Fibroblast of lung (primary cell): ENCODE measurements at regions not wholly inside any gene's neighbourhood (a gene's known extent, or its start where the extent isn't known, plus 50 kb on each side); places are given as distances from the start of the nearest gene placed in this dataset.

Experiments
- CTCF ChIP-seq, 2 donors: IDR thresholded peaks in 1 of 2; conservative IDR thresholded peaks in 1 of 2; 1 replicate in 1 of 2; 2 replicates in 1 of 2; pipeline ENCODE4 v1.5.1; 2011 to 2012; ENCODE audit warnings: low read length in 2 of 2, control low read depth in 1 of 2, inconsistent platforms in 1 of 2, low read depth in 1 of 2, mild to moderate bottlenecking in 1 of 2
- EZH2 ChIP-seq: IDR thresholded peaks from 2 replicates; pipeline ENCODE4 v1.5.1; 2012; ENCODE audit warnings: low read length, control low read depth, mild to moderate bottlenecking; ENCODE audit errors: missing control alignments

- TF ChIP-seq CTCF (conservative IDR thresholded peaks at IDR 0.05 in 1 of 2, IDR thresholded peaks at IDR 0.05 in 1 of 2; ENCODE audit: low read depth in 1 of 2, low read length in 2 of 2) (no peak), EZH2 (no peak)
These were observed 107.0 kb upstream of the BMP2 start for GRCh38 chr20:6660441-6660840.
